SK-N-SH (cell line): ENCODE measurements at regions not wholly inside any gene's neighbourhood (a gene's known extent, or its start where the extent isn't known, plus 50 kb on each side); places are given as distances from the start of the nearest gene placed in this dataset.

Experiments used
- CTCF ChIA-PET: fragments of 300-600, 350-600 bp; formaldehyde crosslinking; extraction: SDS; loops from one replicate; lab custom pipeline; 2021; lab: Yijun Ruan, JAX
- POLR2A ChIA-PET: fragments of 350-600 bp; sonication (Branson Sonifier 250); formaldehyde crosslinking; extraction: SDS; loops from one replicate; lab custom pipeline; 2020; ENCODE audit warnings: antibody characterized with exemption, inconsistent platforms; lab: Yijun Ruan, JAX
- DNase-seq: peaks from one replicate; pipeline ENCODE4 v3.0.0; 2012
- H2AFZ ChIP-seq: fragments of 200-600 bp; sonication (generic); 2 replicates; pipeline ENCODE4 v1.8.1; 2016; ENCODE audit warnings: antibody characterized with exemption, mild to moderate bottlenecking, low read depth
- H3F3A ChIP-seq: fragments of 200-600 bp; sonication (generic); replicated peaks from 2 replicates; pipeline ENCODE3; 2016; ENCODE audit warnings: antibody characterized with exemption, mild to moderate bottlenecking; ENCODE audit not compliant: insufficient read depth
- H3K27ac ChIP-seq, 2 experiments: fragments of 200-500 bp in 1 of 2; fragments of 200-600 bp in 1 of 2; sonication (Bioruptor generic) in 1 of 2; sonication (generic), shearing (Covaris generic) in 1 of 2; 2 replicates each; pipeline versions ENCODE4 v1.5.1 to v1.6.1; 2014 to 2016; ENCODE audit warnings: low read depth in 2 of 2, inconsistent platforms in 1 of 2, low read length in 1 of 2, mild to moderate bottlenecking in 1 of 2, mixed read lengths in 1 of 2
- H3K27me3 ChIP-seq: fragments of 200-600 bp; sonication (generic), shearing (Covaris generic); 2 replicates; pipeline ENCODE4 v1.6.1; 2016; ENCODE audit warnings: mixed run types; ENCODE audit not compliant: insufficient read depth
- H3K36me3 ChIP-seq, 2 experiments: fragments of 200-500 bp in 1 of 2; fragments of 200-600 bp in 1 of 2; sonication (Bioruptor generic) in 1 of 2; sonication (generic) in 1 of 2; replicated peaks in 1 of 2; 2 replicates each; pipeline versions ENCODE3 to v1.5.1; 2014 to 2016; ENCODE audit warnings: low read length in 1 of 2, mild to moderate bottlenecking in 1 of 2; ENCODE audit not compliant: insufficient read depth in 2 of 2, control insufficient read depth in 1 of 2
- H3K4me1 ChIP-seq, 2 experiments: fragments of 200-500 bp in 1 of 2; fragments of 200-600 bp in 1 of 2; sonication (Bioruptor generic) in 1 of 2; sonication (generic), shearing (Covaris generic) in 1 of 2; 2 replicates each; pipeline versions ENCODE4 v1.5.1 to v1.6.1; 2014 to 2016; ENCODE audit warnings: low read depth in 1 of 2, low read length in 1 of 2, mixed run types in 1 of 2; ENCODE audit not compliant: insufficient read depth in 2 of 2, control insufficient read depth in 1 of 2
- H3K4me2 ChIP-seq: fragments of 200-600 bp; sonication (generic), shearing (Covaris generic); 2 replicates; pipeline ENCODE4 v1.6.1; 2017; ENCODE audit warnings: mixed run types
- H3K4me3 ChIP-seq, 2 experiments: fragments of 200-500 bp in 1 of 2; fragments of 200-600 bp in 1 of 2; sonication (Bioruptor generic) in 1 of 2; sonication (generic), shearing (Covaris generic) in 1 of 2; 2 replicates each; pipeline versions ENCODE4 v1.5.1 to v1.8.1; 2014 to 2016; ENCODE audit warnings: low read depth in 2 of 2, inconsistent platforms in 1 of 2, low read length in 1 of 2, mild to moderate bottlenecking in 1 of 2, mixed read lengths in 1 of 2, moderate library complexity in 1 of 2
- H3K79me2 ChIP-seq: fragments of 200-600 bp; sonication (generic); 2 replicates; pipeline ENCODE4 v1.8.1; 2017; ENCODE audit warnings: mild to moderate bottlenecking; ENCODE audit not compliant: insufficient read depth
- H3K9ac ChIP-seq: fragments of 200-600 bp; sonication (generic); 2 replicates; pipeline ENCODE4 v1.6.1; 2017; ENCODE audit warnings: mixed run types
- H3K9me2 ChIP-seq: fragments of 200-600 bp; sonication (generic); 2 replicates; pipeline ENCODE4 v1.6.1; 2017; ENCODE audit warnings: mixed run types
- H3K9me3 ChIP-seq: fragments of 200-600 bp; sonication (generic); 2 replicates; pipeline ENCODE4 v1.6.1; 2017; ENCODE audit warnings: mixed run types, mild to moderate bottlenecking, moderate library complexity
- H4K20me1 ChIP-seq: fragments of 200-600 bp; sonication (generic); 2 replicates; pipeline ENCODE4 v1.6.1; 2017; ENCODE audit warnings: mild to moderate bottlenecking, mixed run types; ENCODE audit not compliant: insufficient read depth
- EP300 ChIP-seq, 2 experiments: IDR thresholded peaks; 2 replicates each; pipeline versions ENCODE4 v1.4.0 to v1.6.1; 2012; ENCODE audit warnings: borderline replicate concordance in 1 of 2, low read depth in 1 of 2, low read length in 1 of 2
- FOSL2 ChIP-seq: IDR thresholded peaks from 2 replicates; pipeline ENCODE4 v1.4.0; 2012; ENCODE audit warnings: low read depth, mild to moderate bottlenecking, moderate library complexity, borderline replicate concordance
- FOXJ3 ChIP-seq: sonication (generic); formaldehyde crosslinking; IDR thresholded peaks from 2 replicates; pipeline ENCODE4 v1.5.1; 2020; ENCODE audit warnings: mild to moderate bottlenecking, missing genetic modification reagents
- GATA2 ChIP-seq: sonication (generic); formaldehyde crosslinking; IDR thresholded peaks from 2 replicates; pipeline ENCODE4 v1.5.0; 2020; ENCODE audit warnings: mild to moderate bottlenecking, missing genetic modification reagents
- JUND ChIP-seq: IDR thresholded peaks from 2 replicates; pipeline ENCODE4 v1.4.0; 2012
- MXI1 ChIP-seq: IDR thresholded peaks from 2 replicates; pipeline ENCODE4 v1.6.1; 2012; ENCODE audit warnings: mild to moderate bottlenecking, low read depth, low read length, improper control_type of control experiment
- NRF1 ChIP-seq: IDR thresholded peaks from 2 replicates; pipeline ENCODE4 v1.6.1; 2012; ENCODE audit warnings: low read depth, mild to moderate bottlenecking, low read length
- POLR2AphosphoS5 ChIP-seq: IDR thresholded peaks from 2 replicates; pipeline ENCODE4 v1.6.1; 2012; ENCODE audit warnings: low read depth, low read length
- RCOR1 ChIP-seq: fragments of 150-350 bp; IDR thresholded peaks from 2 replicates; pipeline ENCODE4 v1.6.1; 2017; ENCODE audit warnings: antibody characterized with exemption, low read length
- REST ChIP-seq: IDR thresholded peaks from 2 replicates; pipeline ENCODE4 v1.6.1; 2012; ENCODE audit warnings: mild to moderate bottlenecking, low read depth, low read length, moderate library complexity
- RFX5 ChIP-seq: IDR thresholded peaks from 2 replicates; pipeline ENCODE4 v1.6.1; 2012; ENCODE audit warnings: mild to moderate bottlenecking, improper control_type of control experiment, low read length
- SIN3A ChIP-seq: IDR thresholded peaks from 2 replicates; pipeline ENCODE4 v1.6.1; 2012; ENCODE audit warnings: low read depth, mild to moderate bottlenecking, low read length, moderate library complexity, borderline replicate concordance
- SMC3 ChIP-seq: IDR thresholded peaks from 2 replicates; pipeline ENCODE4 v1.6.1; 2012; ENCODE audit warnings: low read depth, low read length, improper control_type of control experiment
- TAF1 ChIP-seq: IDR thresholded peaks from 2 replicates; pipeline ENCODE4 v1.6.1; 2012; ENCODE audit warnings: low read depth, mild to moderate bottlenecking, low read length, moderate library complexity, borderline replicate concordance
- USF1 ChIP-seq: IDR thresholded peaks from 2 replicates; pipeline ENCODE4 v1.4.0; 2012; ENCODE audit warnings: low read depth, borderline replicate concordance
- USF2 ChIP-seq: fragments of 150-350 bp; IDR thresholded peaks from 2 replicates; pipeline ENCODE4 v1.6.1; 2017; ENCODE audit warnings: antibody characterized with exemption, low read length, low read depth, borderline replicate concordance

GRCh38 chr10:61335359-61335758 lies 117.8 kb downstream of the TMEM26 start:
- no peaks in the 10 kb centered on the region for H3K27me3 ChIP-seq
- H3K4me3 ChIP-seq: no peak overlapping the region
- H3K4me2 ChIP-seq: no peak overlapping the region
- no peaks in the 10 kb centered on the region for H3K9me2 ChIP-seq
- TF ChIP-seq MXI1 (no peak), JUND (no peak), TAF1 (no peak), GATA2 (CRISPR knock-in tag) (no peak), SIN3A (no peak), POLR2AphosphoS5 (no peak), RFX5 (no peak), REST (no peak), FOXJ3 (no peak), USF2 (no peak), FOSL2 (no peak), EP300 (IDR thresholded peaks at IDR 0.05; ENCODE audit: borderline replicate concordance in 1 of 2, low read depth in 1 of 2, low read length in 1 of 2) (no peak), NRF1 (no peak), RCOR1 (no peak), USF1 (no peak), SMC3 (no peak)
- ChIA-PET POLR2A (no interaction called here), CTCF (no interaction called here)
- no peaks in the 10 kb centered on the region for H3K9me3 ChIP-seq
- no peaks in the 10 kb centered on the region; a peak in 2 of 4 replicates for H3K4me1 ChIP-seq
- H2AFZ ChIP-seq: no peak overlapping the region
- no peaks in the 10 kb centered on the region for H3F3A ChIP-seq
- H4K20me1 ChIP-seq: no peaks in the 10 kb centered on the region
- no peak for DNase-seq
- no peak overlapping the region for H3K27ac ChIP-seq
- no peaks in the 10 kb centered on the region for H3K36me3 ChIP-seq
- no peaks in the 10 kb centered on the region for H3K79me2 ChIP-seq
- no peak overlapping the region for H3K9ac ChIP-seq
